H1 (cell line): ENCODE measurements at regions not wholly inside any gene's neighbourhood (a gene's known extent, or its start where the extent isn't known, plus 50 kb on each side); places are given as distances from the start of the nearest gene placed in this dataset.

ENCODE experiments used
- BCL11A ChIP-seq, 2 experiments: IDR thresholded peaks; one replicate each; pipeline ENCODE4 v1.6.1; 2011; ENCODE audit warnings: low read depth in 2 of 2, low read length in 2 of 2, mild to moderate bottlenecking in 2 of 2
- CTCF ChIP-seq, 3 experiments: IDR thresholded peaks; 1 replicate in 2 of 3; 2 replicates in 1 of 3; pipeline versions ENCODE4 v1.5.1 to v1.6.1; 2011; ENCODE audit warnings: low read length in 3 of 3, mild to moderate bottlenecking in 3 of 3, inconsistent platforms in 2 of 3, low read depth in 1 of 3, moderate library complexity in 1 of 3; ENCODE audit not compliant: insufficient read depth in 1 of 3; ENCODE audit errors: control extremely low read depth in 1 of 3
- JUND ChIP-seq: IDR thresholded peaks from 2 replicates; pipeline ENCODE4 v1.6.1; 2011; ENCODE audit warnings: mild to moderate bottlenecking, improper control_type of control experiment, low read length
- POLR2A ChIP-seq, 2 experiments: IDR thresholded peaks; 1 replicate in 1 of 2; 2 replicates in 1 of 2; pipeline ENCODE4 v1.6.1; 2011; ENCODE audit warnings: low read depth in 2 of 2, low read length in 2 of 2, mild to moderate bottlenecking in 2 of 2; ENCODE audit errors: control extremely low read depth in 1 of 2
- RNF2 ChIP-seq: fragments of 200-900, 300-1000 bp; sonication (generic); IDR thresholded peaks from 2 replicates; pipeline ENCODE4 v1.7.1; 2016; ENCODE audit warnings: borderline replicate concordance, low read depth, mild to moderate bottlenecking, antibody characterized with exemption, low read length; ENCODE audit not compliant: poor library complexity, severe bottlenecking; ENCODE audit errors: missing control alignments
- RXRA ChIP-seq: IDR thresholded peaks from 2 replicates; pipeline ENCODE4 v1.6.1; 2011; ENCODE audit warnings: low read depth, mild to moderate bottlenecking, low read length, moderate library complexity; ENCODE audit not compliant: insufficient read depth
- SIN3A ChIP-seq, 2 experiments: IDR thresholded peaks in 1 of 2; conservative IDR thresholded peaks in 1 of 2; 2 replicates each; pipeline ENCODE4 v1.6.1; 2011 to 2012; ENCODE audit warnings: low read length in 2 of 2, improper control_type of control experiment in 1 of 2, low read depth in 1 of 2, mild to moderate bottlenecking in 1 of 2
- SP2 ChIP-seq: IDR thresholded peaks from 2 replicates; pipeline ENCODE4 v1.6.1; 2012; ENCODE audit warnings: mild to moderate bottlenecking, low read length, inconsistent platforms
- SUZ12 ChIP-seq: fragments of 200-600 bp; sonication (generic); IDR thresholded peaks from 2 replicates; pipeline ENCODE4 v1.6.1; 2012; ENCODE audit warnings: mild to moderate bottlenecking, inconsistent platforms, low read length, moderate library complexity, mixed read lengths
- TAF1 ChIP-seq: IDR thresholded peaks from 2 replicates; pipeline ENCODE4 v1.6.1; 2011; ENCODE audit warnings: mild to moderate bottlenecking, low read depth, low read length
- TAF7 ChIP-seq: optimal IDR thresholded peaks from 2 replicates; pipeline ENCODE3; 2011; ENCODE audit warnings: low read depth, mild to moderate bottlenecking, inconsistent platforms, low read length, moderate library complexity, borderline replicate concordance
- USF2 ChIP-seq: IDR thresholded peaks from 2 replicates; pipeline ENCODE4 v1.6.1; 2011; ENCODE audit warnings: low read length, improper control_type of control experiment

DNA sequence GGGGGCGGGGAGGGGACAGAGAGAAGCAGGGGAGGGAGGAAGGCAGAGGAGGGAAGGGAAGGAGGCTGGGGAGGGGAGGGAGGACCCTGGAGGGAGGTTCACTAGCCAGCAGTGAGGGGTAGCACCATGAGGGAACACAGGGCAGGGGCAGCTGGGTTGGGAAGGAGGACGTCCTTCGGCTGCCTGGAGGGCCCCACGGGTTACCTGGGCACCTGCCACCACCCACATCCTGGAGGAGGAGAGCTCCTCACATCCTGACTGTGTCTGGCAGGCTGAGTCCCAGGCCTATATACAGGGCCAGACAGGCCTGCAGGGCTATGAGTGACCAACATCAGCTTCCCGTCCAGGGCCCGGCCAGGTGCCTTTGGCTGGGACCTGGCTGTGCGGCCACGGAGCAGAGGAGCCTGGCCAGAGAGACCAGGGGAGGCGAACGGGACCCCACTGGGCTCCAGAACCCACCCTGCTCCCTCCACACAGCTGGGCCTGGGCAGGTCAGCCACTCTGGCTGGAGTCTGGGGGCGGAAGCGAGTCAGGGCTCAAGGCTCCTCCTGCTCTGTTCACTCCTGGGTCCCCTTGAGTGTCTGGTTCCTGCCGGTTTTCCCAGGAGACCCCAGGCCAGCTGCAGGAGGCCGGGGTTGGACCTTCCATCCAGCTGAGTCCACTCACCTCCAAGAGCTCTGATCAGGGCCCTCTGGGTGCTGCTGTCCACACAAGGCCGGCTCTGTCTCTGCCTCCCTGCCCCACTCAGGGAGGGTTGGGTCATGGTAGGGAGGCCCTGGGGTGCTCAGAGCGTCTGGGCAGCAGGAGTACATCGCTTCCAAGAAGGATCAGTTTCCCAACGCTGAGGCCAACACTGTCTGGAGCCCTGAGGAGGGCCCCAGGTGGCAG lies 677.7 kb downstream of the BRD1 start:
- TF ChIP-seq CTCF (IDR thresholded peaks at IDR 0.05; ENCODE audit: control extremely low read depth in 1 of 3, insufficient read depth in 1 of 3, low read depth in 1 of 3, low read length in 3 of 3) (no peak), SIN3A (conservative IDR thresholded peaks at IDR 0.05 in 1 of 2, IDR thresholded peaks at IDR 0.05 in 1 of 2; ENCODE audit: low read depth in 1 of 2, low read length in 2 of 2) (no peak), USF2 (no peak), POLR2A (IDR thresholded peaks at IDR 0.05; ENCODE audit: control extremely low read depth in 1 of 2, low read depth in 2 of 2, low read length in 2 of 2) (no peak), JUND (no peak), SUZ12 (no peak), TAF1 (no peak), SP2 (no peak), RXRA (no peak), TAF7 (no peak), RNF2 (no peak), BCL11A (IDR thresholded peaks at IDR 0.05; ENCODE audit: low read depth in 2 of 2, low read length in 2 of 2) (no peak)
